Caki2 (cell line): ENCODE measurements at regions not wholly inside any gene's neighbourhood (a gene's known extent, or its start where the extent isn't known, plus 50 kb on each side); places are given as distances from the start of the nearest gene placed in this dataset.
"Not testable (repeated sequence)": the region's sequence is repeated elsewhere in the genome, so short reads cannot be mapped to it uniquely, and the experiment has no call there.

Experiments used
- DNase-seq: peaks from one replicate; pipeline ENCODE4 v3.0.0-alpha.2; 2015; ENCODE audit warnings: low read depth
- in situ Hi-C: cut with HindIII; loops from 2 replicates; pipeline ENCODE4 v1.10.0; 2016; ENCODE audit warnings: low sequenced_read_pairs, low pct_unique_long_range_greater_than_20kb, mixed read lengths

- in situ Hi-C loops = no loop called here
- DNase-seq = no peak
Measured at GRCh38 chr16:22643886-22644285, 133.2 kb downstream of the NPIPB5 start.

- DNase-seq = no peak
- in situ Hi-C loops = no loop called here
Measured at GRCh38 chr16:22645868-22646267, 135.2 kb downstream of the NPIPB5 start.

- no peak for DNase-seq
- in situ Hi-C loops = no loop called here
Measured at GRCh38 chr16:22646948-22647556, 136.4 kb downstream of the NPIPB5 start.

- in situ Hi-C loops = no loop called here
- DNase-seq = no peak
Measured at GRCh38 chr16:22648141-22648540, 137.4 kb downstream of the NPIPB5 start.

GRCh38 chr16:22648941-22649340 lies 138.2 kb downstream of the NPIPB5 start:
- no peak for DNase-seq
- in situ Hi-C loops = no loop called here

GRCh38 chr16:22651111-22651817 lies 140.6 kb downstream of the NPIPB5 start:
- not testable (repeated sequence) for DNase-seq

GRCh38 chr16:22652463-22652845 lies 141.8 kb downstream of the NPIPB5 start:
- in situ Hi-C loops = no loop called here

More at GRCh38 chr16:22651111-22651817, 140.6 kb downstream of the NPIPB5 start:
- in situ Hi-C loops = not testable (repeated sequence)

GRCh38 chr16:22653876-22654275 lies 143.2 kb downstream of the NPIPB5 start:
- in situ Hi-C loops = no loop called here

More at GRCh38 chr16:22652463-22652845, 141.8 kb downstream of the NPIPB5 start:
- no peak for DNase-seq

GRCh38 chr16:22656573-22656972 lies 145.9 kb downstream of the NPIPB5 start:
- in situ Hi-C loops, DNase-seq: not testable (repeated sequence)

More at GRCh38 chr16:22653876-22654275, 143.2 kb downstream of the NPIPB5 start:
- DNase-seq = no peak

GRCh38 chr16:22659933-22660332 lies 149.2 kb downstream of the NPIPB5 start:
- no peak for DNase-seq

GRCh38 chr16:22660441-22661160 lies 149.9 kb downstream of the NPIPB5 start:
- in situ Hi-C loops = no loop called here
- no peak for DNase-seq

More at GRCh38 chr16:22659933-22660332, 149.2 kb downstream of the NPIPB5 start:
- in situ Hi-C loops = no loop called here

GRCh38 chr16:22661161-22661647 lies 150.5 kb downstream of the NPIPB5 start:
- in situ Hi-C loops = no loop called here
- no peak for DNase-seq

- in situ Hi-C loops, DNase-seq: not testable (repeated sequence)
Measured at GRCh38 chr16:22662958-22663357, 151.0 kb upstream of the HS3ST2 start.

- DNase-seq = no peak
- in situ Hi-C loops = no loop called here
Measured at GRCh38 chr16:22663389-22664064, 150.4 kb upstream of the HS3ST2 start.

- in situ Hi-C loops = no loop called here
- no peak for DNase-seq
Measured at GRCh38 chr16:22664132-22664531, 149.8 kb upstream of the HS3ST2 start.

- DNase-seq = no peak
- in situ Hi-C loops = no loop called here
Measured at GRCh38 chr16:22664561-22664997, 149.4 kb upstream of the HS3ST2 start.

- DNase-seq = no peak
- in situ Hi-C loops = no loop called here
Measured at GRCh38 chr16:22665048-22665797, 148.7 kb upstream of the HS3ST2 start.

GRCh38 chr16:22665803-22666202 lies 148.2 kb upstream of the HS3ST2 start:
- in situ Hi-C loops = no loop called here
- no peak for DNase-seq
